ENCODE measurements at regions not wholly inside any gene's neighbourhood (a gene's known extent, or its start where the extent isn't known, plus 50 kb on each side); places are given as distances from the start of the nearest gene placed in this dataset.

DNA sequence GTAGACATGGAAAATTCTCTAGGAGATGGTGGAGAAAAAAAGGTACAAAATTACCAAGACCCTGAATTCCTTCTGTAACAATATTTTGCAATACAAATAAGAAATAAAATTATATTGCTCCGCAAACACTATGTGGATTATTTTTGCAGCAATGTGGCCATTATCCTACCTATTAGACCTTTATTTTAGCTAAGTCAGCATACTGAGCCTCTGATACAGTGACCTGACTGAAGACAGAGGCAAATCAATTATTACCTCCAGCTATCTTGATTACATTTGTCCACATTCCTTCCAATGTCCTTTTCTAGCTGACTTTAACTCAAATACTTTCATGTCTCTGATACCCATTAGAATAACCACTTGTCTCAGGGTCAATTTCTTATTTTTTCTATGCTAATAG is 610.9 kb downstream of the LRRIQ3 start:
- Histone ChIP-seq H3K4me1 (no peaks in the 10 kb centered on the region), H3K27me3 (no peaks in the 10 kb centered on the region), H3K4me3 (no peak overlapping the region), H3K9me3 (no peaks in the 10 kb centered on the region), H3K36me3 (no peaks in the 10 kb centered on the region), H3K27ac (no peak overlapping the region)
- intact Hi-C loops (cut with DNase I; ENCODE audit: low total_unique reads), result no loop called here
- no peak for TF ChIP-seq POLR2AphosphoS5 (IDR thresholded peaks at IDR 0.05)
- TF ChIP-seq EP300 (IDR thresholded peaks at IDR 0.05), result no peak
- TF ChIP-seq, protein P1, sequence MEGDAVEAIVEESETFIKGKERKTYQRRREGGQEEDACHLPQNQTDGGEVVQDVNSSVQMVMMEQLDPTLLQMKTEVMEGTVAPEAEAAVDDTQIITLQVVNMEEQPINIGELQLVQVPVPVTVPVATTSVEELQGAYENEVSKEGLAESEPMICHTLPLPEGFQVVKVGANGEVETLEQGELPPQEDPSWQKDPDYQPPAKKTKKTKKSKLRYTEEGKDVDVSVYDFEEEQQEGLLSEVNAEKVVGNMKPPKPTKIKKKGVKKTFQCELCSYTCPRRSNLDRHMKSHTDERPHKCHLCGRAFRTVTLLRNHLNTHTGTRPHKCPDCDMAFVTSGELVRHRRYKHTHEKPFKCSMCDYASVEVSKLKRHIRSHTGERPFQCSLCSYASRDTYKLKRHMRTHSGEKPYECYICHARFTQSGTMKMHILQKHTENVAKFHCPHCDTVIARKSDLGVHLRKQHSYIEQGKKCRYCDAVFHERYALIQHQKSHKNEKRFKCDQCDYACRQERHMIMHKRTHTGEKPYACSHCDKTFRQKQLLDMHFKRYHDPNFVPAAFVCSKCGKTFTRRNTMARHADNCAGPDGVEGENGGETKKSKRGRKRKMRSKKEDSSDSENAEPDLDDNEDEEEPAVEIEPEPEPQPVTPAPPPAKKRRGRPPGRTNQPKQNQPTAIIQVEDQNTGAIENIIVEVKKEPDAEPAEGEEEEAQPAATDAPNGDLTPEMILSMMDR (IDR thresholded peaks at IDR 0.05), result no peak
- TF ChIP-seq POLR2A (IDR thresholded peaks at IDR 0.05), result no peak
- WGBS, 5 donors, result 95 to 100% (median 100%) methylated on average over 1 of the region's 1 CpG
- no peak for DNase-seq

DNA sequence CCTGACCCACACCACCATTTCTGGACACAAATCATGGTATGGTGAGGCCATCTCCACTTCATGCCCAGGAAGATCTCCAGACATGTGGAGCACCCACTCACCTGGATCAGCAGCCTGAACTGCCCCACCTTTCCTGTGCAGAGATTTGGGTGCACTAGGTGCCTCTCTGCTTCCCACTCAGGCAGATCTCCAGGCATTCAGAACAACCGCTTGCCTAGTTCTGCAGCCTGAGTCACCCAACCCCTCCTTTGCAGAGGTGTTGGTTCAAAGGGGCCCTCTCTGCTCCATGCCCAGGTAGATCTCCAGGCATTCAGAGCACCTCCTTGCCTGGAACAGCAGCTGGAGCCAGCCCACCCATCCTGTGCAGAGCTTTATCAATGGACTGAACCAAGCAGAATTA is 620.8 kb downstream of the LRRIQ3 start:
- no peaks in the 10 kb centered on the region for H3K36me3 ChIP-seq
- no peaks in the 10 kb centered on the region for H3K27me3 ChIP-seq
- DNase-seq, result no peak
- no peaks in the 10 kb centered on the region for H3K4me1 ChIP-seq
- no peak overlapping the region for H3K4me3 ChIP-seq
- TF ChIP-seq, protein P1 (IDR thresholded peaks at IDR 0.05), result no peak
- TF ChIP-seq POLR2A (IDR thresholded peaks at IDR 0.05), result no peak
- TF ChIP-seq POLR2AphosphoS5 (IDR thresholded peaks at IDR 0.05), result no peak
- no peak for TF ChIP-seq EP300 (IDR thresholded peaks at IDR 0.05)
- WGBS, 5 donors, result 83 to 100% (median 100%) methylated on average over 1 of the region's 1 CpG
- intact Hi-C loops (cut with DNase I; ENCODE audit: low total_unique reads), result no loop called here
- no peak overlapping the region for H3K27ac ChIP-seq
- peaks cover 0 to 6% (median 3%) of the 10 kb centered on the region in 4 donors for H3K9me3 ChIP-seq

- TF ChIP-seq, protein P1 (IDR thresholded peaks at IDR 0.05), result no peak
- TF ChIP-seq EP300 (IDR thresholded peaks at IDR 0.05) (no peak), POLR2AphosphoS5 (IDR thresholded peaks at IDR 0.05) (no peak), POLR2A (IDR thresholded peaks at IDR 0.05) (no peak)
- intact Hi-C loops (cut with DNase I; ENCODE audit: low total_unique reads), result no loop called here
- WGBS, 5 donors, result 66 to 87% (median 71%) methylated on average over 2 of the region's 2 CpGs
- Histone ChIP-seq H3K27me3 (no peaks in the 10 kb centered on the region), H3K36me3 (no peaks in the 10 kb centered on the region), H3K9me3 (peaks cover 0 to 6% (median 3%) of the 10 kb centered on the region in 4 donors), H3K4me1 (no peaks in the 10 kb centered on the region), H3K27ac (no peak overlapping the region), H3K4me3 (no peak overlapping the region)
- no peak for DNase-seq
These were observed 621.9 kb downstream of the LRRIQ3 start for GRCh38 chr1:73576083-73576482.

- no peak for DNase-seq
- Histone ChIP-seq H3K4me1 (no peaks in the 10 kb centered on the region), H3K27me3 (no peaks in the 10 kb centered on the region), H3K4me3 (no peak overlapping the region), H3K9me3 (no peaks in the 10 kb centered on the region), H3K27ac (no peak overlapping the region), H3K36me3 (no peaks in the 10 kb centered on the region)
- intact Hi-C loops (cut with DNase I; ENCODE audit: low total_unique reads), result no loop called here
- TF ChIP-seq, protein P1 (IDR thresholded peaks at IDR 0.05), result no peak
- TF ChIP-seq POLR2A (IDR thresholded peaks at IDR 0.05) (no peak), EP300 (IDR thresholded peaks at IDR 0.05) (no peak), POLR2AphosphoS5 (IDR thresholded peaks at IDR 0.05) (no peak)
- 54 to 66% (median 64%) methylated on average over 4 of the region's 4 CpGs for WGBS, 5 donors
These were observed 633.7 kb downstream of the LRRIQ3 start for GRCh38 chr1:73564294-73564693.
